ENCODE measurements at regions not wholly inside any gene's neighbourhood (a gene's known extent, or its start where the extent isn't known, plus 50 kb on each side); places are given as distances from the start of the nearest gene placed in this dataset.

- H3K27ac ChIP-seq, result no peak overlapping the region
- H3K4me3 ChIP-seq, result no peak overlapping the region
- DNase-seq, result no peak
- intact Hi-C loops (cut with DNase I), result no loop called here
- WGBS, 2 donors, result 66 to 76% methylated on average over 5 of the region's 5 CpGs
- H3K36me3 ChIP-seq, result no peaks in the 10 kb centered on the region
- no peaks in the 10 kb centered on the region for H3K4me1 ChIP-seq
- H3K9me3 ChIP-seq, result peaks cover 0 to 50% (median 10%) of the 10 kb centered on the region in 11 donors
- TF ChIP-seq CTCF (IDR thresholded peaks at IDR 0.05), result no peak
- ATAC-seq, result no peak
- H3K27me3 ChIP-seq, result no peaks in the 10 kb centered on the region
Measured at GRCh38 chr2:125296742-125297141, 1271.7 kb downstream of the CNTNAP5 start.

- no peak for TF ChIP-seq CTCF (IDR thresholded peaks at IDR 0.05)
- intact Hi-C loops (cut with DNase I), result no loop called here
- Histone ChIP-seq H3K36me3 (no peaks in the 10 kb centered on the region), H3K27ac (no peak overlapping the region), H3K4me3 (no peak overlapping the region), H3K27me3 (no peaks in the 10 kb centered on the region), H3K4me1 (no peaks in the 10 kb centered on the region), H3K9me3 (peaks cover 0 to 10% (median 0%) of the 10 kb centered on the region in 11 donors)
- DNase-seq (no peak), ATAC-seq (no peak)
- 80 to 84% methylated on average over 6 of the region's 6 CpGs for WGBS, 2 donors
Measured at GRCh38 chr2:125310657-125311364, 1285.7 kb downstream of the CNTNAP5 start.

GRCh38 chr2:125312342-125312741 is 1287.3 kb downstream of the CNTNAP5 start:
- Histone ChIP-seq H3K36me3 (no peaks in the 10 kb centered on the region), H3K9me3 (peaks cover 0 to 10% (median 0%) of the 10 kb centered on the region in 11 donors), H3K4me3 (no peak overlapping the region), H3K27ac (no peak overlapping the region), H3K27me3 (no peaks in the 10 kb centered on the region), H3K4me1 (no peaks in the 10 kb centered on the region)
- ATAC-seq (no peak), DNase-seq (no peak)
- TF ChIP-seq CTCF (IDR thresholded peaks at IDR 0.05), result no peak
- intact Hi-C loops (cut with DNase I), result no loop called here
- WGBS, 2 donors, result 92 to 95% methylated on average over 17 of the region's 17 CpGs

- WGBS, 2 donors, result 63 to 73% methylated on average over 1 of the region's 1 CpG
- ATAC-seq, result no peak
- no peak for DNase-seq
- Histone ChIP-seq H3K9me3 (peaks cover 0 to 10% (median 0%) of the 10 kb centered on the region in 11 donors), H3K4me3 (no peak overlapping the region), H3K27me3 (no peaks in the 10 kb centered on the region), H3K4me1 (no peaks in the 10 kb centered on the region), H3K36me3 (no peaks in the 10 kb centered on the region), H3K27ac (no peak overlapping the region)
- TF ChIP-seq CTCF (IDR thresholded peaks at IDR 0.05), result no peak
- intact Hi-C loops (cut with DNase I), result no loop called here
Measured at GRCh38 chr2:125313806-125314205, 1288.7 kb downstream of the CNTNAP5 start.
